HG03469 (cell line): ENCODE measurements at regions not wholly inside any gene's neighbourhood (a gene's known extent, or its start where the extent isn't known, plus 50 kb on each side); places are given as distances from the start of the nearest gene placed in this dataset.

Experiments used
- ATAC-seq: cut with Tn5 transposase; IDR thresholded peaks from one replicate; pipeline ENCODE4 v1.9.1; 2021; ENCODE audit warnings: mild to moderate bottlenecking, moderate library complexity, moderate number of reproducible peaks; ENCODE audit not compliant: unreplicated experiment

DNA sequence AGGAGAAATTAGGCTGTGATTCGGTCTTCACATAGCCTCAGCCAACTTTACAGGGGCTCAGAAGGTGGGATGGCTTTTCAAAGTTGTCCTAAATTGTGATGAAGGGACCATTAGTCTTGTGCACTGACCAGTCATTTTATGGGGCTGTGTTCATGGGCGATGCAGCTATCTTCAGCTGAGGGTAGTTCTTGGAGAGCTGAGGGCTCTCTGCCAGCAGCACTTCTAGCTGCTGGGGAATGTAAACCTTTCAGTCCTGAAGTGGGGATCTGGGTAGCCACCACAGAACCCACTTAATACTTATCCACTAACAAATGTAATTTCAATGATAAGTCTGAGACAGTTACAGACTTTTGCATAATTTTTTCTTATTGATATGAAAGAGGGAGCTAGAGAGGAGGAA lies 270.6 kb downstream of the AEBP2 start:
- no peak for ATAC-seq

DNA sequence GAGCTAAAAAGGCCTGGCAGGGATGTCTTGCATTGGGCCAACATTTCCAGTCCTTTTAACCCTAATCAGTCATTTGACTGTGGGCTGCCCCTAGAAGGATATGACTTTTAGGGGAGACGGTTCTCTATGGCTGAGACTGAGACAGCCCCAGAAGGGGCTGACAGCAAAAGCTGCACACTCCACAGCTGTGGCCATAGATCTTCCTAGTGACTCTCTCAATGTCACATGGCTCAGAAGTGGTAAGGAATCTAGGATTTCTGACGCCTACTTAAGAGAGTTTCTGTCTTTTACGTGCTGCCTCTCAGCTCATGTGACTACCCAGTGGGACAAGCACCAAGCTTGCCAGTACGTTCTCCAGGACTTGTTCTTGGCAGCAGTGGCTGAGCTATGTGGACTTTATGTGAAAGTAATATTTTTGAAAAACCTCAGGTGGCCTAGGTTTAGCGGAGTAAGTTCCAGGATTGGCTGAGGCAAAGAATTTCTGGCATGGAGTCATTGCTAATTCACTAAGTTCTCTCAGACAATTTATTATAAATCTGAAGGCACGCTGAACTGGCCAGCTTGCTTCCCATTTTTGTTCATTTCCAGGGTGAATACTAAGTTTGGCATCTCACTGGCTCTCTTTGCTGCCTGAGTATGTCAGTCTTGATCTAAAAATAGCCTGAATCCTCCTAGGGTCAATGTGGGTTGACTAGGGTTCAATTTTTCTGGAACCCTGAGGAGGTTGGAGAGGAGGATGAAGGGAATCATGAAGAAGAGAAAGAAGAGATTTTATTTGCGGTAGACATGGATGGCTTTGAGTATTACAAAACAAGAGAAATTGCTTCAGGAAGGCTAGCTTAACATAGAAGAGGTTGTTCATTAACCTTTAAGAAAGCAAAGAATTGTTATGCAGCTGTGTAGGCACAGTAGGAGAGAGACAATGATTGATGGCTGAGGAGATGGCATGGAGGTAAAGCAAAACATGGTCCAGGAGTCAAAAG lies 271.8 kb downstream of the AEBP2 start:
- no peak for ATAC-seq

DNA sequence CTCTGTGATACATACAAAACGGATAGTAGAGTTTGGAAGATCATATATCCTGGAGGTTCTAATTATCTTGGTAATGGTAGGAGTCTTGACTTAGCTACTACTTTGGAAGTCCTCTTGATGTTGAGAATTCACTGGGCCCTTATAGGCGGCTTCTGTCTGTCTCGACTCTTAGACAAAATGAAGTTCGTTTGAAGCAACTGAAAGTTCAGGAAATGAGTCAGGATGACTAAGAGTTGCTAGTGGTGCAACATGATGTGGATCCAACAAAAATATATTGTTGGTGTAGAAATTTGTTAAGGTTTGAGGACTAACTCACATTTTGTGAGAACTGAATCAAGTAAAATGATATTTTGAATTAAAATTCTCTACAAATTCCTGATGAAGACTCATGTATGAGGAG lies 272.7 kb downstream of the AEBP2 start:
- ATAC-seq, result no peak

DNA sequence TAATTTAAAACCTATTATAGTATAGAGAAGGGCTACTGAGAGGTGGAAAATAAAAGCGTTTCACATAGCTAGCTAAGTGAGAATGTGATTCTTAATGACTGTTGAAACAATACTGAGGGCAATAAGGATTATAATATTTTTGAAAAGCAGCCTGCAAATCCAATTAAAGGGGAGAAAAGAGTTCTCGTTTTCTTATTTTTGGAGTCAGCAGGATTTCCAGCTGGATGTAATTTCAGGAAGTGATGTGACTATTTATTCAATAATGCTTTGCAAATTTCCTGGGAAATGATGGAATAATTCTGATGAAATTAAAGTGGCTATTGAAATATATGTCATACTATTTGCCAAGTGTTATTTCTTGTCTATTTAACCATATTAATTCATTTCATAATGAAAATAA lies 279.1 kb downstream of the AEBP2 start:
- ATAC-seq, result no peak

DNA sequence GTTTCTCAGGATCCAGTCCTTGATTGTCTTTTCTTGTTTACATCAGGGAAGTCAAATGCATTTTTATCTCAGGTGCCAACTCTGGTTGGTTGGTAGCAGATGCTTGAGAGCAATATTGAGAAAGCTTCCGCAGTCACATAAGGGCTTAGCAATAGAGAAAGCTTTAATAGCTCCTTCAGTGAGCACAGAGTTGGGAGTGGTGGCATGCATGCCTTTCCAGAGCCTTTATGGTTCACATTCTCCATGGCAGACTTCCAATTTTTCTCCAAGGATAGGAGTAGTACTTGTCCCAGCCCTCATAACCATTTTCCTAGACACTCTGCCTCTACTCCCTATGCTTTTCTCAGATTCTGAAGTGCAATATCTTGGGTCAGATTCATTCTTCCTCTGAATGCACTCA lies 280.4 kb downstream of the AEBP2 start:
- ATAC-seq, result no peak

DNA sequence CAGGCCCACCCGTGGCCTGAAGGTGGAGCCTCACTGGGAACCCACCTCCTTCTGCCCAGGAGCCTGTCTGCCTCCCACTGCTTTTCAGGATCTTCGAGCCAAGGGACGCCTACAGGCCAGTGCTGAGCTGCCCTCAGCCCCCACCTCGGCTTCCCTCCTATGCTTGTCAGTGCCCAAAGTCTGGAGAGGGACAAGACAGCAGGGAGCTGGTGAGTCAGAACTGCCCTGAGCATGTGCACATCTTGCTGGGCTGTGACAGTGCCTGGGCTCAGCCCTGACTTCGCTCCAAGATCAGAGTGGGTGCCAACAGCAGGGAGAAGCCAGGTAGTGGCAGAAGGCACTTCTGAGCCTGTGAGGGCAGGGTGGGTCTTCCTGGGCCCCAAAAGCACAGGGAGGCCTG lies 286.8 kb downstream of the AEBP2 start:
- ATAC-seq, result no peak

DNA sequence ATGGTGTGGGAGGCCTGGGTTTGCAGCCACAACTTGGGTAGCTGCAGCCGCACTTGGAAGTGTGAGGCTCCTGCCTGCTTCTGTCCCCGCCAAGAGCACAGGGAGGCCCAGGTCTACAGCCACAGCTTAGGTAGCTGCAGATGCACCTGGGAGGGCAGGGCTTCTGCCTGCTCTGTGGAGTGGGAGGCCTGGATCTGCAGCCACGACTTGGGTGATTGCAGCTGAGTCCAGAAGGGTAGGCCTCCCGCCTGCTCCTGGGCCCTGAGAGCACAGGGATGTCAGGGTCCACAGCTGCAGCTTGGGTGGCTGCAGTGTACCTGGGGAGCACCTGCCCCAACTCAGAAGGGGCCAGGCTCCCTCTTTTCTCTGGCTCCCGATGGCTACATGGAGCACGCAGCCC lies 287.3 kb downstream of the AEBP2 start:
- no peak for ATAC-seq

DNA sequence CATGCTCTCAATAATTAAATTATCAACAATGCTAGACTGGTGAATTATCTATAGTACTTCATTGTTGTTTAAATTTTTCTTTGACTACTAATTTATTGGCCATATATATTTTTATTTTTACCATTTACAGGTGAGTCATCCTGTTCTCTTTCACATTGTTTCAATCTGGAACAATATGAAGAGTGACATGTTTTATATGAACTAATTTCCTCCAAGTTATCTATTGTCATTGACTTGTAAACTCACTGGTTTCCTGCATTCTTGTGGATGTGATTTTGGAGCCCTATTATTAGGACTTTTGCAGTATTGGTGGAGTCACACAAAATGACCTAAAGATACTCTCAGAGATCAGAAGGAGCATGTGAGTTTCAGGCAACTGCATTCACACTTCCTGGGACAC lies 297.7 kb downstream of the AEBP2 start:
- ATAC-seq, result no peak

DNA sequence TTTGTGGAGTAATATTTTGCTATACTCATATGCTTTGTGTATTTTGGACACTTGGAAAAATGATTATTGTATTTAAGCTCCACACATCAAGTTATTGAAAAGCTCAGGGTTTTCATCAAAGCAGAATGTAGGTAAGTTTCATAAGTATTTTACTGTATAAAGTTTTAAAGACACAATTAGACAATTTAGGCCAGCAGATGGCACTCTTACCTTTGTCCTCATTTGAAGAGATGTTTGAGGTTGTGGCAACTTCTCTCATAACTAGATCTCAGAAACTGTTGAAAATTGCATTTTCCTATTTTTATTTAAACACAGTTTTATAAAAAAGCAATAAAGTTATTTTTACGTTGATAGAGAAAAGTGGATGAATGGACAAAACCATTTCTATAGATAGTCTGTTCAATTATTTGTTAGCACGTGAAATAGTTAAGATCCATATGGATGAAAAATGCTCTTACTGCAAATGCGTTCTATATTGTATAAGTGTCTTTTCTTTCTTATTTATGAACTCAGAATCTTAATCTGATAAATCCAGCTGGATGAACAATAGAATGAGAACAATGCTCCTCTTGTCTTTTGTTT lies 300.0 kb downstream of the AEBP2 start:
- no peak for ATAC-seq

DNA sequence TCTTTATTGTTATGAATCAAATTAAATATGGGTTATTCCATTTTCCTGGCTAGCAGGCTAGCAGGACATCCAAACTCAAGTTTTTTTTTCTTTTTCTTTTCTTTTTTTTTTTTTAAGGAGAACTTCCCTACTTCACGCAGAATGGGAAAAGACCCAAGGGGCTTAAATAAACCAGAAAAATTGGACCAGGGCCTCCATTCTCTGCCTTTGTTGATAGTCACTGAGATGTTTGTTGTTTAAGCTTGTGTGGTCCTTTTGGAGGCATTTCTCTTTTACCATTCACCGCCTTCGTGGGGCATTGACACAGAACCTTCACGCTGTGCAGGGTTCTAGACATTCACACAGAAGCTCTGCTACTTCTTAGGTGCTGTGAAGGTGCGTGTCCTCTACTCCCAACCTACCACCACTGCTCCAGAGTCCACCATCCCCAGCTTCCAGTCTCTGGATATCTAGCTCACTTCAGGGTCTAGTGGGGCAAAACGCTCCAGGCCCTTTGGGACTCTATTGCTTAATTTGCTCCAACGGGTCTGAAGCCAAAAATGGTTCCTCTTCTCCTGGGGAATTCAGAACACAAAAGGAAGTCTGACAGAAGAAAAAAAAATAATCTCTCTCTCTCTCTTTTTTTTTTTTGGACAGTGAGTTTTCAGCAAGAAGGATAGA lies 301.3 kb downstream of the AEBP2 start:
- no peak for ATAC-seq

DNA sequence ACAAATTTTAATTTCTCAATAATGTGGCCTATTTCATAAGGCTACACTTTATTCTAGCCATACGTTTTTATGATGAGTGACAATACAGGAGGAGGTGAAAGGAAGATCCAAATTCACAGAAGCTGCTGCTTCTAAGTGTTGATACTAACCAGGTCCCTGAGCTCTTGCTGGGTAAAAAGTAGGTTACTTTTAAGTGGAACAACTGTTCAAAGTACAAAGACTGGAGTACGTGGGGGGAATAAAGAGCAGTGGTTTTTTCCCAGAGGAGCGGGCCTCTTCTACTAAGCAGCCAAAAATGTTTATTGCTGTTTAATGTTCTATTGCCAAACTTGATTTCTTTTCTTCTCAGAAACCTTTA lies 301.8 kb downstream of the AEBP2 start:
- ATAC-seq, result no peak

DNA sequence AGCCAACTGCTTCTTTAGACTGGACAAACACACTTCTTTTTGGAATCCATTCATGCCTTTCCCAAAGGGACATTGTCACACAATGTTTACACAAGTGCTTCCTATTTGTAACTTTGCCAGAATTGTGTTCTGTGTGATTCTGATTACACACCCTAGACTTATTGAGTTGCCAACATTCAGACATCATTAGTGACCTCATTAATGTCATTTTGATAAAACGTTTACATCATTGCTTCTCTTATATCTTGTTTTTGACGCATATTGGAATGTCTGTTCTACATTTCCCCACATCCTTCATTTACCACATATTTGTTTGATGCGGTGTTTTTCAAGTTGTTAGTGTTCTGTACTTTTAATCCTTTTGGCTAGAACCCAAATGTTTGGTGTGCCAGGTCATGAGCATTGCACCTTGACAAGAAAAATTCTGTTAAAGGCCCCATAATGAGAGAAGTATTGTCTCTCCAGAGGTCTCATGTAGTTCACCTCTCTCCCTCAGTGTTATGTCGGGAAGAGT lies 305.5 kb downstream of the AEBP2 start:
- ATAC-seq, result no peak

DNA sequence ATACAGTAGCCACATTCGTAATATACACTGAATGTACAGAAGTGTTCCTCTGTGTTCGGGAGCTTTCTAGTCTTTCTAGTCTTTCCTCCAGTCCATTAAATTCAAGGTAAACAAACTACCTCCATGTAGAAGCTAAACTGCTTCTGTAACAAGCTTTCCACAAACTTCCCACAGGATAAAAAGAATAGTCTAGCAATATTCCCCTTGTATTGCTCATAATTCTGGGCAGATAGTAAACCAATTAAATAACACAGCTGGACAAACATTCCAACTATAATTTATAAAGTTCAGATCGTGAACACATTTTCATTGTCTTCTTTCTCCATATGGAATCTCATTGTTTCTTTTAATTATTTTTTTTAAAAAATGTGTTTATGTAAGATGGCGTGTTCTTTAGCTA lies 307.2 kb downstream of the AEBP2 start:
- no peak for ATAC-seq

DNA sequence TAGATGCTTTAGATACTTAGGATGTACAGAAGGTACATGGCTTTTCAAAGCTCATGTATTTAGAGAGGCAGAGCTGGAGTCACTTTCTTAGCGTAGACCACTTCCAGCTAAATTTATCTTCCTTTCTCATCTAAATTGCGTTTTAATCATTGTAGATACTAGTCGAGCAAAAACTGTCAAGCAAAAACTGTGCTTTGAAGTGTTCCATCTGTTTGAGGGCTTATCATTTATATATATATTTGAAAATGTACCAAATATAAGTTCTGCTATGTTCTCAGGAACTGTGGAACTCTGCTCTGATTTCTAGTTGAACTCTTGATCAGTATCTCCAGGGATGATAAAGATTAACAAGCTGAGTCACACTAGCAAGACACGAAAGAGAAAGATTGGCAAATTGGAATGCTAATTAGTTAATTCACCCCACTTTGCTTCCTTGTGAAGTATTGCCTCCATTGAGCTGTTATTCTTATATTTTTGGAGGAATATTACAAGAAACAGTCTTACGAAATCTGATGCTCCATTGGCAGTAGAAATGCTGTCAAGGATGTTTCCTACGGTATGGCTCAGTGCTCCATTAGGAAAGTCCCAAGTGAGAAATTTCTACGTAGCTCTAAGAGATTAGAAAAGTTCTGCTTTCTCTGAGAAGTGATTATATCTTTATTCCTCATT lies 310.7 kb downstream of the AEBP2 start:
- ATAC-seq, result no peak

DNA sequence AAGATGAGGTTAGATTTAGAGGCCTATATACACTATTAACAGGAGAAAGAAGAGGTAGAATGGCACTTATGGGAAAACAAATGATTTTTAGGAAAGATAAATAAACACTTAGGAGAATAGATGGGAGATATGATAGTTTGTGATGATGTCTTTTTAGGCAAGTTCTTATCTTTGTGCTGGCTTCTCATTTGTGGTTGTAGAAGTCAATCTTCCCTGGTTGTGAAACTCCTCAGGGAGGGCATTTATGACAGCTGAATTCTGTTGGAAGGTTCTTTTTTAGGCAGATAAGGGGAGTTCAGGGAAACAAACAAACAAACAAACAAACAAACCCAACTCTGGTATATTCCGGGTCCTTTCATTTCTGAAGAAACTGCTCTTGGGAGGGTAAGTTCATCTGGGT lies 311.8 kb downstream of the AEBP2 start:
- ATAC-seq, result no peak

DNA sequence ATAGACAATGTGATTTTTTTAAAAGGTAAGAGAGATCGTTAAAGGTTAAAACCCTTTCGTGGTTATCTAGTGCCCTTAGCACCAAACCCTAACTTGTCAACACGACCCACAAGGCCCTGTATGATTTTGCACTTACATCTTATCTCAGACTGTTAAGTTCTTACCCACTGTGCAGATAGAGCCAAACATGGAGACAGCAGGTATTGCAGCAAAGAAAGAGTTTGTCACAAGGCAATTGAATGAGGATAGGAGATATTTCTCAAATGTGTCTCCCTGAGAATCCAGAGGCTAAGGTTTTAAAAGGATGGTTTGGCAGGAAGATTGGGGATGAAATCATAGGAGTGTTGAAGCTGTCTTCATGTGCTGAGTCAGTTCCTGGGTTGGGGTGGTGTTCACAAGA lies 313.4 kb downstream of the AEBP2 start:
- ATAC-seq, result no peak

DNA sequence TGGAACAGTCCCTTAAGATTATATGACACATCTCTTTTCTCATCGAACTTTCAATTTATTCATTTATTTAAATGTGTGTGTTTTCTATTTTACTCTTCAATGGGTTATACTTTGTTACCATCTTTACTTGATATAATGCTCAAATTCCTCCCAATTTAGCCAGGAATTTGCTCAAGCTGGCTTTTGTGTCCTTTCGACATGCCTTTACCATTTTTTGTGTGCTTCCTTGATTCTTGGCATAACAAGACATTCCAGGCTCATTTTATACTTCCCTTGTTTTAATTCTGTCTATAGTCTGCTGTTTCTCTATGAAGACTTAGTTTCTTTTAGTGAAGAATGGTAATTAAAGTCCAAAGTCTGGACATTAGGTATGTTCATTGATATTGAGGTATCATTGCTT lies 315.8 kb downstream of the AEBP2 start:
- ATAC-seq, result no peak

DNA sequence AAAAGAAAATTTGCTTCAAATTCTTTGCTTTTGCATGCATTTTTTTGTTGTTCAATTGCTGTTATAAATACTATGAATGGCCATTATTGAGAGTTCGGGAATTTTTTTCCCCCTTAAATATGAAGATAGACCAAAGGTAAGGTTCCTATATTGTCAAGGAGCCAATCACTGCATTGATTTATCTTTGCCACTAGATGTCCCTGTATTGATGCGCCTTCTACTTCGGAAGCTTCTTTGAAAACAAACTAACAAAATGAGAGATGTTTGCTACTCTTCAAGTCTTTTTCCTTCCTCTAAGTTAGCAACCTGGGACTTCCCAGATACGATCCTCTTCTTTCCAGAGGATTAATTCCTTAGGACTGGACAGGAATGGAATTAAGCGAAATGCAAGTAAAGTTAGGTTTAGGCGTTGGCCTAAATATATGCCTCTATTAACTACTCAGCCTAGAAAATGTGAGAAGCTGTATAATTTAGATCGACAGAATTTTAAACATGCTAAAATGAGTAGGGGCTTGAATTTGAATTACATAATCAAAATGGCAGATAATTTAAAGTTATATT lies 318.1 kb downstream of the AEBP2 start:
- ATAC-seq, result no peak

DNA sequence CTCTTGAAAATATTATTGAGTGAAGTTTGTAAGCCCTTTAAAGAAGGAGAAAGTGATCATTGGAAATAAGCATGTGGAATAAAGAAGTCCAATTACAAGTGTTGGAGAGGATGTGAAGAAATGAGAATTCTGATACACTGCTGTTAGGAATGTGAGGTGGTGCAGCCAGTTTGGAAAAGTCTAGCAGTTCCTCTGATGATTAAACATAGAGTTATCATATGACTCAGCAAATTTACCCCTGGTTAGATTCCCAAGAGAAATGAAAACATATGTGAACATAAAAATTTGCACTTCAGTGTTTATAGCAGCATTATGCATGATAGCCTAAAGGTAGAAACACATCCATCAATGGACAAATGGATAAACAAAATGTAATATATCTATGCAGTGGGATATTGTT lies 319.9 kb downstream of the AEBP2 start:
- ATAC-seq, result no peak

DNA sequence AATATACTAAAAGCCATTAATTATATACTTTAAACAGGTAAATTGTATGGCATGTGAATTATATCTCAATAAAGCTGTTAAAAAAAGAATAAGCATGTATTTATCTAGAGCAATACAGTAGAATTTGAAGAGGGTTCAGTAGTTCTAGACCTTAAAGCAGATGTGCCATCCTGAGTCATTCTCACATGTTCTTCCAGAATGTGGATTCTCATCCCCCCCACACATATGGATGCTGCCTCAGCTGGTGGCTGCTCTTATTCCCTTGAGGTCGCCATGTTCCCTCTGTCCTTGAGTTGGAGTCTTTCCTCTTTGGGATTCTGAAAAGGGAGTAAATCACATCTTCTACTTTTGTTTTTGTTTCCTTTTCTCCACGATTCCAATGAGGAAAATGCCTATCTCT lies 321.3 kb downstream of the AEBP2 start:
- ATAC-seq, result no peak

DNA sequence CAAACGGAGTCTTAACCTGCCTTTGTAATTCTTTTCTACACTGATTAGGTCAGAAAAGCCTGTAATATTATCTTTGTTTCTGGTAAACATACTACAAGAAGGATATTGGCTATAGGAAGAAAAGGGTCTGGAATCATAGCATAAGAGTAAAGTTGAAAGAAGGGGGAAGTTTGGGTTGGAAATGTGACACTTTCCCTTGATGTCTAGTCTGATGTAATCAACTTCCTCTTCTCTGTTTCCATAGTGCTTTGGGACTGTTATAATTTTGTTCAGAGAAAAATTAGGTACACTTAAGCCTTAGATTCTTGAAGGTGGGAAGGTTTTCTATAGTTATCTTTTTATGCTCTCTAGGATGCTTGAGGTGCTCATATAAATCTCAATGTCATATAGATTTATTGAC lies 322.2 kb downstream of the AEBP2 start:
- ATAC-seq, result no peak
